Activated CD4-positive, alpha-beta T cell treated with anti-CD3 and anti-CD28 coated beads, Interleukin-2, amount 50 U/mL, for 16 hours (primary cell): ENCODE measurements at regions not wholly inside any gene's neighbourhood (a gene's known extent, or its start where the extent isn't known, plus 50 kb on each side); places are given as distances from the start of the nearest gene placed in this dataset.
"Not testable (repeated sequence)": the region's sequence is repeated elsewhere in the genome, so short reads cannot be mapped to it uniquely, and the experiment has no call there.

Experiments used
- DNase-seq: peaks from one replicate; pipeline ENCODE4 v3.0.0-alpha.2; 2020

- no peak for DNase-seq
Observed at GRCh38 chr1:45258059-45258650, 51.8 kb upstream of the ZSWIM5 start.

DNA sequence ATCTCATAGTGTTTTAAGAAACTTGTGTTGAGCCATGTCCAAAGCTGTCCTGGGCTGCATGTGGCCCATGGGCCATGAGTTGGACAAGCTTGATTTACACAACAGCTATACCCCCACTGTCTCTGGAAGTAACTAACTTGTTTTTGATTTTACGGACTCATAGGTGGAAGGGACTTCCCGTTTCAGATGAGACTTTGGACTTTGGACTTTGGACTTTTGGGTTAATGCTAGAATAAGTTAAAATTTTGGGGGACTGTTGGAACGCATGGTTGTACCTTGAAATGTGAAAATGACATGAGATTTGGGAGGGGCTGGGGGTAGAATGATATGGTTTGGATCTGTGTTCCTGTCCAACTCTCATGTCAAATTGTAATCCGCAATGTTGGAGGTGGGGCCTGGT lies 52.6 kb upstream of the ZSWIM5 start:
- no peak for DNase-seq

DNA sequence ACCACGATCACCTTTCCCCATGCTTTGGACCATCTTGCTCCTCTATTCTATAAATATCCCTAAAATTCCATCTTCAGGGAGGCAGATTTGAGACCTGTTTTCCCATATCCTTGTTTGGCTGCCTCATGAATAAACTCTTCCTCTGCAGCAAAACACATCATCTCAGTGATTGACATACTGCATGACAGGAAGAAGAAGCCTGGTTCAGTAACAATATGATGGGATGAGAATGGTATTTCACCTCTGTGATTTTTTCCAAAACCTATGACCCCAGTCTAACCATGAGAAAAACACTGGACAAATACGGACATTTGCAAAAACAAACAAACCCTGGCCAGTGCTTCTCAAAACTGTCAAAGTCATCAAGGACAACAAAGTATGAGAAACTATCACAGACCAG lies 53.8 kb upstream of the ZSWIM5 start:
- DNase-seq = no peak

DNA sequence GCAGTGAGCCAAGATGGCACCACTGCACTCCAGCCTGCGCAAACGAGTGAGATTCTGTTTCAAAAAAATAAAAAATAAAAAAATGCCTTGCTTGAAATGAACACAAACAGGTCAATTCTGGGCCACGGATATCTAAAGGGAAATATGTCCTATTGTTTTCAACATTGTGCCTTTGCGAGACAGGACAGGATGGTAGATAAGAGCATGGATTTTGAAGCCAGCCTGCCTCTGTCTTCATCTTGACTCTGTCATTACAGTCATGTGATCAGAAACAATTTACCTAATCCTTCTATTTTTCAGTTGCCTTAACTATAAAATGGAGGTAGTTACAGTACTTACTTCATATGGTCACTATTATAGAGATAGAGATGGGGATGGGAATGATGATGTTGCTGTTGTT lies 56.7 kb upstream of the ZSWIM5 start:
- no peak for DNase-seq

DNA sequence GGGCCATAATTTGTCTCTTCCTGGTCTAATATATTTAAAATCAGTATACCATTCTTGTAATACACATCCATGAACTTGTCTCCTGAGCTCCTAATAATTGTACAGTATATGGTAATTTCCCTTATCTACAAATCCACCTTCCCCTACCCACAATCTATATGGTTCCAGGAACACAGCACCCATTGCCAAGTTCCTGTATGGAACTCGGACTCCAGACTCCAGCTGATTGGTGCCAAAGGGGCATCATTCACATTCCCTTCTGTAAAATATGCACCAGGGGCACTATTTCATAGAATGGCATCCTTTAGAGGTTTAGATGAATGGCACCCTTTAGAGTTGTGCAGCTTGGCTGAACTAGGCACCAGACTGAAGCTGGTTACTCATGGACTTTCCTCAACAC lies 58.8 kb upstream of the ZSWIM5 start:
- DNase-seq = no peak

DNA sequence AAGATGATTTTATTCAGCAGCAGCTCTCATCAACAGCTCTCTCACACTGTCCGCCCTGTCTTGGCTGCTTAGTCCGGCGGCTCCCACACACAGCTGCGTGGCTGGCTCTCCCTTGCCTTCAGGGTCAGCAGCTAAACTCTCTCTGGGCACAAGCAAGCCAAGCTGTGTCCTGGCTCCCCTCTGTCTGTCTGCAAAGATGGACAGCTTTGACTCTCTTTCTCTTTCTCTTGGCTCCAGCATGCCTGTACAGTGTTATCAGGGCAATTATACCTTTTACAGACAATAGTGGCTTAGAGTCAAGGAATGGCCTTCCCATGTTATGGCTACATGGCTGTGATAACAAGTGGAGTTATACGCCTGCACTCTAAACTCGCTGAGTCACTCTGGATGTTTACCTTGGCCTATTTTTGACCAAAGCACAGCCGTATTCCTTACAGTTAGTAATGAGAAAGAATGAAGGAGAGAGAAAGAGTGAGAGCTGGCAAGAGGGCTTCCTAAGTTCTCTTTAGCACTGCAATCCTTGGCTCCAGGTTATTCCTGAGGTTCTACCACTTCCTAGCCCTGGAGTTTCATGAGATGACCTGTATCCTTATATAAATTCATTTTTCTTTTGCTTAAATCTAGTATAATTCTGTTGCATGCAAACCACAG lies 59.9 kb upstream of the ZSWIM5 start:
- no peak for DNase-seq

GRCh38 chr1:45268310-45268709 lies 58.4 kb upstream of the HPDL start:
- not testable (repeated sequence) for DNase-seq

DNA sequence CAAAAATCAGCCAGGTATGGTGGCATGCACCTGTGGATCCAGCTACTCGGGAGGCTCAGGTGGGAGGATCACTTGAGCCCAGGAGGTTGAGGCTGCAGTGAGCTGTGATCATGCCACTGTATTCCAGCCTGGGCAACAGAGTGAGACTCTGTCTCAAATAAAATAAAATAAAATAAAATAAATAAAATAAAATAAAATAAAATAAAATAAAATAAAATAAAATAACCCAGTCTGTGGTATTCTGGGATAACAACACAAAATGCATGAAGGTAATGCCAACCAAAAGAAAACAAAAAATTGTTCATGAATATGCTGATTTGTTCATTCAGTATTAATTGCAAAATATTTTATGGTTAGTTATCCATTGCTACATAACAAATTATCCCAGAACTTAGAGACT lies 54.4 kb upstream of the HPDL start:
- DNase-seq = not testable (repeated sequence)

DNA sequence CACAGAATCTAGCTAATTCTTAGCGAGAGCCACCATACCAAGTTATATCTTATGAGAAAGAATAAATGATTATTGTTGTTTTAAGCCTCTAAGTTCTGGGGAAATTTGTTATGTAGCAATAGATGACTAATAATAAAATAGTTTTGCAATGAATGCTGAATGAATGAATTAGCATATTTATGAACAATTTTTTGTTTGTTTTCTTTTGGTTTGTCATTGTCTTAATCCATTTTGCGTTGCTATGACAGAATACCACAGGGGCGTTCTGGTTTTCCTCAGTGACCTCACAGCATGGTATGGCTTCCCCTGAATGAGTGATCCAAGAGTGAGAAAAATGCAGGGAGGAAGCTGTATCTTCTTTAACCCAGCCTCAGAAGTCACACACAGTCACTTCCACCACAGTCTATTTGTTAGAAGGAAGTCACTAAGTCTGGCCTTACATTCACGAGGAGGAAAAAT lies 53.8 kb upstream of the HPDL start:
- peak; percentile 2 for DNase-seq

GRCh38 chr1:45275054-45275453 lies 51.6 kb upstream of the HPDL start:
- DNase-seq = no peak
